ENCODE measurements at regions not wholly inside any gene's neighbourhood (a gene's known extent, or its start where the extent isn't known, plus 50 kb on each side); places are given as distances from the start of the nearest gene placed in this dataset.

DNA sequence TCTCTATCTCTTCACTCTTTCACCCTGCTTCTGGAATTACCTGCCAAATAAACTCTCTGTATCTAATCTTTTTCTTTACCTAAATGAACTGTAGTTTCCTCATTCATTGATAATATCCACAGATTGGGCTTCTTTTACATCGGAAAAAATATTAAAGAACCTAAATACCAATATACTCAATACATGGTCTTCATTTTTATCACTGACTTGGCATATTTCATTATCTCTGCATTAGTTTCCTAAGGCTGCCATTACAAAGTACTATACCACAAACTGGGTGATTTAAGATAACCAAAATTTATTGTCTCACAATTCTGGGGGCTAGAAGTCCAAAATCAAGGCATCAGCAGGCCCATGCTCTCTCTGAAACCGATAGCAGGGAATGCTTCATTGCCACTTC, 411.9 kb upstream of the SPTLC3 start:
- Histone ChIP-seq H3K4me1 (peaks cover 23% of the 10 kb centered on the region), H3K9me3 (no peaks in the 10 kb centered on the region), H3K36me3 (no peaks in the 10 kb centered on the region), H3K27me3 (no peaks in the 10 kb centered on the region), H3K4me3 (no peak overlapping the region), H3K27ac (no peak overlapping the region)
- no peak for DNase-seq (ENCODE audit: extremely low spot score in 2 of 2)
- intact Hi-C loops (cut with DNase I): no loop called here
- TF ChIP-seq, protein P1, sequence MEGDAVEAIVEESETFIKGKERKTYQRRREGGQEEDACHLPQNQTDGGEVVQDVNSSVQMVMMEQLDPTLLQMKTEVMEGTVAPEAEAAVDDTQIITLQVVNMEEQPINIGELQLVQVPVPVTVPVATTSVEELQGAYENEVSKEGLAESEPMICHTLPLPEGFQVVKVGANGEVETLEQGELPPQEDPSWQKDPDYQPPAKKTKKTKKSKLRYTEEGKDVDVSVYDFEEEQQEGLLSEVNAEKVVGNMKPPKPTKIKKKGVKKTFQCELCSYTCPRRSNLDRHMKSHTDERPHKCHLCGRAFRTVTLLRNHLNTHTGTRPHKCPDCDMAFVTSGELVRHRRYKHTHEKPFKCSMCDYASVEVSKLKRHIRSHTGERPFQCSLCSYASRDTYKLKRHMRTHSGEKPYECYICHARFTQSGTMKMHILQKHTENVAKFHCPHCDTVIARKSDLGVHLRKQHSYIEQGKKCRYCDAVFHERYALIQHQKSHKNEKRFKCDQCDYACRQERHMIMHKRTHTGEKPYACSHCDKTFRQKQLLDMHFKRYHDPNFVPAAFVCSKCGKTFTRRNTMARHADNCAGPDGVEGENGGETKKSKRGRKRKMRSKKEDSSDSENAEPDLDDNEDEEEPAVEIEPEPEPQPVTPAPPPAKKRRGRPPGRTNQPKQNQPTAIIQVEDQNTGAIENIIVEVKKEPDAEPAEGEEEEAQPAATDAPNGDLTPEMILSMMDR (IDR thresholded peaks at IDR 0.05): no peak
- TF ChIP-seq POLR2A (IDR thresholded peaks at IDR 0.05) (no peak), POLR2AphosphoS5 (IDR thresholded peaks at IDR 0.05; ENCODE audit: insufficient read depth in 1 of 2, low read depth in 1 of 2) (no peak)

DNA sequence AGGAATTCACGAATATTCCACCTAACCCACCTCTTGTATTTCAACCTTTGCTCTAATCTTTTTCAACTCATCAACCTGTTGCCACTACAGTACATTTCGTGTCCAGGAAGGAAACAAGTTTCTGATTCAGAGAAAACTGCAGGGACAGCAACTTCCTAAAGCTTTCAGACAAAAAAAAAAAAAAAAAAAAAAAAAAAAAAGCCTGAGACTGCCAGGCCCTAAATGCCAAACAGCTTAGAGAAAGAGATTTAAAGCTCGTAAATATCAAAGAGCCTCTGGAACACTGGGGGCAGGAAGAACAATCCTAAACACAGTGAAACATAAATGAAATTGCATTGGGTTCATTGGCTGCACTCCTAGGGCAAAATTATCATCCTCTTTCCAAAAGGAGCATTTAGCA, 411.2 kb upstream of the SPTLC3 start:
- peaks cover 23% of the 10 kb centered on the region for H3K4me1 ChIP-seq
- no peaks in the 10 kb centered on the region for H3K9me3 ChIP-seq
- no peaks in the 10 kb centered on the region for H3K27me3 ChIP-seq
- intact Hi-C loops (cut with DNase I): no loop called here
- TF ChIP-seq, protein P1 (IDR thresholded peaks at IDR 0.05): no peak
- TF ChIP-seq POLR2AphosphoS5 (IDR thresholded peaks at IDR 0.05; ENCODE audit: insufficient read depth in 1 of 2, low read depth in 1 of 2): no peak
- TF ChIP-seq POLR2A (IDR thresholded peaks at IDR 0.05): no peak
- no peaks in the 10 kb centered on the region for H3K36me3 ChIP-seq
- no peak for DNase-seq (ENCODE audit: extremely low spot score in 2 of 2)
- H3K4me3 ChIP-seq: no peak overlapping the region
- no peak overlapping the region for H3K27ac ChIP-seq

DNA sequence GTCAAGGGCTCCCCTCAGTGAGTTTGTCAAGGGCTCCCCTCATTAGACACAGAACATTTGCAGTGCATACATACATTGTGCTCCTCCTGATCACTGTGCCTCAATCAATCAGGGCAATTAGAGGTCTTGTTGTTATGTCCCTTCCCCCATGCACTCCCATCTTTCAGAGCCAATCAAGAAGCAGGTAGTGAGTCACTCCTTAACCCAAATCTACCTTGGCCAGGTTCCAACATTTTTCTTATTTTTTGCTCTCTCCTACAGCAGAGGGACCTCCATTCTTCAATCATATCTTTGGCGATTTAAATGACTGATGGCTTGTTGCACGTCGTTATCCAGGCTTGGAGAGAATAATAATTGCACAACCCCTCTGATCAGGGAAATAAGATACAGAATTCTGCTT, 409.9 kb upstream of the SPTLC3 start:
- Histone ChIP-seq H3K27ac (no peak overlapping the region), H3K4me3 (no peak overlapping the region), H3K27me3 (no peaks in the 10 kb centered on the region), H3K9me3 (no peaks in the 10 kb centered on the region), H3K4me1 (peaks cover 11% of the 10 kb centered on the region), H3K36me3 (no peaks in the 10 kb centered on the region)
- TF ChIP-seq POLR2A (IDR thresholded peaks at IDR 0.05) (no peak), POLR2AphosphoS5 (IDR thresholded peaks at IDR 0.05; ENCODE audit: insufficient read depth in 1 of 2, low read depth in 1 of 2) (no peak)
- TF ChIP-seq, protein P1 (IDR thresholded peaks at IDR 0.05): no peak
- intact Hi-C loops (cut with DNase I): no loop called here
- no peak for DNase-seq (ENCODE audit: extremely low spot score in 2 of 2)

GRCh38 chr20:12599494-12599893, 409.3 kb upstream of the SPTLC3 start:
- no peak for DNase-seq (ENCODE audit: extremely low spot score in 2 of 2)
- H3K4me1 ChIP-seq: peaks cover 11% of the 10 kb centered on the region
- H3K27ac ChIP-seq: no peak overlapping the region
- H3K36me3 ChIP-seq: no peaks in the 10 kb centered on the region
- no peaks in the 10 kb centered on the region for H3K27me3 ChIP-seq
- intact Hi-C loops (cut with DNase I): no loop called here
- TF ChIP-seq POLR2AphosphoS5 (IDR thresholded peaks at IDR 0.05; ENCODE audit: insufficient read depth in 1 of 2, low read depth in 1 of 2): no peak
- TF ChIP-seq POLR2A (IDR thresholded peaks at IDR 0.05): no peak
- TF ChIP-seq, protein P1 (IDR thresholded peaks at IDR 0.05): no peak
- no peak overlapping the region for H3K4me3 ChIP-seq
- H3K9me3 ChIP-seq: no peaks in the 10 kb centered on the region

DNA sequence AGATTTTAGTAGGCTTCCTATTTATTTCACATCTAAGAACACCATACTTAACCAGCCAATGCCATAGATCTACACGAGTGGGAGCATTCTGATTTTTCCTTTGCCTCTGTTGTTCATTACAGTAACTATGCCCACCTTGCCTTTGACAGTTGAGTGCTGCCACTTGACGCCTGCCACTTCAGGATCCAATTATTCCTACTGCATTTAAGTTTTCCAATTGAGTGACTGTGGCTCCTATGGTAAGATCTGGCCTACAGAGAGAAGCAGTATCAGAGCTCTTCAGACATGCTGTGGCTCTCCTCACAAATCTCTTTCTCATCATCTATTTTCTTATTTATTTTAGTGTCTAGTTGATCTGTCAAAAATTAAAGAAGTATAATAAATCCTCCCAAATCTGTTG, 403.0 kb upstream of the SPTLC3 start:
- Histone ChIP-seq H3K4me3 (no peak overlapping the region), H3K9me3 (no peaks in the 10 kb centered on the region), H3K27me3 (no peaks in the 10 kb centered on the region)

More for the DNA sequence above, 403.0 kb upstream of the SPTLC3 start:
- Histone ChIP-seq H3K27ac (no peak overlapping the region), H3K36me3 (no peaks in the 10 kb centered on the region), H3K4me1 (no peaks in the 10 kb centered on the region)
- TF ChIP-seq POLR2A (IDR thresholded peaks at IDR 0.05) (no peak), POLR2AphosphoS5 (IDR thresholded peaks at IDR 0.05; ENCODE audit: insufficient read depth in 1 of 2, low read depth in 1 of 2) (no peak)
- TF ChIP-seq, protein P1 (IDR thresholded peaks at IDR 0.05): no peak
- DNase-seq (ENCODE audit: extremely low spot score in 2 of 2): no peak
- intact Hi-C loops (cut with DNase I): no loop called here

All from vagina (tissue), 2 donors.